NB4 (cell line): ENCODE measurements at regions not wholly inside any gene's neighbourhood (a gene's known extent, or its start where the extent isn't known, plus 50 kb on each side); places are given as distances from the start of the nearest gene placed in this dataset.
"Not testable (repeated sequence)": the region's sequence is repeated elsewhere in the genome, so short reads cannot be mapped to it uniquely, and the experiment has no call there.

ENCODE experiments used
- DNase-seq: peaks from one replicate; pipeline ENCODE4 v3.0.0; 2010; ENCODE audit warnings: low read depth
- H3K4me3 ChIP-seq: one replicate; pipeline ENCODE4 v1.5.1; 2011; ENCODE audit warnings: mild to moderate bottlenecking, low read depth, low read length, moderate library complexity
- CTCF ChIP-seq: IDR thresholded peaks from one replicate; pipeline ENCODE4 v1.5.1; 2012; ENCODE audit warnings: low read depth, low read length
- MAX ChIP-seq: IDR thresholded peaks from 2 replicates; pipeline ENCODE4 v1.6.1; 2011; ENCODE audit warnings: low read depth, low read length
- MYC ChIP-seq: IDR thresholded peaks from 2 replicates; pipeline ENCODE4 v1.6.1; 2011; ENCODE audit warnings: low read depth, low read length
- POLR2A ChIP-seq: IDR thresholded peaks from 2 replicates; pipeline ENCODE4 v1.6.1; 2011; ENCODE audit warnings: mild to moderate bottlenecking; ENCODE audit not compliant: insufficient read length; ENCODE audit errors: extremely low read depth

- TF ChIP-seq CTCF (no peak), MAX (no peak), POLR2A (no peak), MYC (no peak)
- DNase-seq: no peak
- H3K4me3 ChIP-seq: no peak overlapping the region
Measured at GRCh38 chr2:175786471-175787124, 215.5 kb downstream of the LNPK start.

GRCh38 chr2:175777337-175777736 is 224.7 kb downstream of the LNPK start:
- not testable (repeated sequence) for DNase-seq, H3K4me3 ChIP-seq

- no peak overlapping the region for H3K4me3 ChIP-seq
- TF ChIP-seq POLR2A (no peak), CTCF (no peak), MAX (no peak), MYC (no peak)
- no peak for DNase-seq
Measured at GRCh38 chr2:175769200-175769599, 232.9 kb downstream of the LNPK start.

GRCh38 chr2:175766880-175767279 is 235.2 kb downstream of the LNPK start:
- H3K4me3 ChIP-seq: no peak overlapping the region
- TF ChIP-seq MYC: no peak
- no peak for TF ChIP-seq CTCF
- TF ChIP-seq POLR2A: no peak
- TF ChIP-seq MAX: no peak
- no peak for DNase-seq

- no peak for DNase-seq
- H3K4me3 ChIP-seq: no peak overlapping the region
- TF ChIP-seq CTCF (no peak), POLR2A (no peak), MYC (no peak), MAX (no peak)
Measured at GRCh38 chr2:175755656-175756386, 246.2 kb downstream of the LNPK start.

- no peak for DNase-seq
- no peak for TF ChIP-seq MAX
- no peak for TF ChIP-seq POLR2A
- TF ChIP-seq MYC: no peak
- no peak for TF ChIP-seq CTCF
- H3K4me3 ChIP-seq: no peak overlapping the region
Measured at GRCh38 chr2:175755169-175755568, 246.9 kb downstream of the LNPK start.
